ENCODE measurements at regions not wholly inside any gene's neighbourhood (a gene's known extent, or its start where the extent isn't known, plus 50 kb on each side); places are given as distances from the start of the nearest gene placed in this dataset.

- DNase-seq = no peak
- H3K4me1 Mint-ChIP-seq = no peaks in the 10 kb centered on the region
- no peak overlapping the region for H3K4me3 Mint-ChIP-seq
- H3K36me3 Mint-ChIP-seq = no peaks in the 10 kb centered on the region
- CTCF ChIA-PET = no interaction called here
- H3K27ac Mint-ChIP-seq = no peak overlapping the region
- no peaks in the 10 kb centered on the region for H3K27me3 Mint-ChIP-seq
- H3K9me3 Mint-ChIP-seq = no peaks in the 10 kb centered on the region
Measured at GRCh38 chr16:65644821-65645220, 523.0 kb upstream of the CDH11 start.

GRCh38 chr16:65641762-65642289 is 520.0 kb upstream of the CDH11 start:
- H3K36me3 Mint-ChIP-seq = no peaks in the 10 kb centered on the region
- no peak overlapping the region for H3K4me3 Mint-ChIP-seq
- CTCF ChIA-PET = no interaction called here
- H3K9me3 Mint-ChIP-seq = no peaks in the 10 kb centered on the region
- no peak for DNase-seq
- no peak overlapping the region for H3K27ac Mint-ChIP-seq
- no peaks in the 10 kb centered on the region for H3K4me1 Mint-ChIP-seq
- H3K27me3 Mint-ChIP-seq = no peaks in the 10 kb centered on the region

- CTCF ChIA-PET = no interaction called here
- no peak overlapping the region for H3K27ac Mint-ChIP-seq
Measured at GRCh38 chr16:65641049-65641761, 519.3 kb upstream of the CDH11 start.

GRCh38 chr16:65634833-65635232 is 513.0 kb upstream of the CDH11 start:
- no peaks in the 10 kb centered on the region for H3K27me3 Mint-ChIP-seq
- no peak overlapping the region for H3K4me3 Mint-ChIP-seq
- no peaks in the 10 kb centered on the region for H3K4me1 Mint-ChIP-seq
- no peak overlapping the region for H3K27ac Mint-ChIP-seq
- peaks cover 2% of the 10 kb centered on the region for H3K9me3 Mint-ChIP-seq
- no peak for DNase-seq
- CTCF ChIA-PET = no interaction called here
- no peaks in the 10 kb centered on the region for H3K36me3 Mint-ChIP-seq

More at GRCh38 chr16:65641049-65641761, 519.3 kb upstream of the CDH11 start:
- Mint-ChIP-seq H3K9me3 (peaks cover 2% of the 10 kb centered on the region), H3K36me3 (no peaks in the 10 kb centered on the region), H3K27me3 (no peaks in the 10 kb centered on the region), H3K4me3 (no peak overlapping the region), H3K4me1 (no peaks in the 10 kb centered on the region)
- no peak for DNase-seq

- DNase-seq = no peak
- Mint-ChIP-seq H3K27me3 (no peaks in the 10 kb centered on the region), H3K4me3 (no peak overlapping the region), H3K9me3 (peaks cover 2% of the 10 kb centered on the region), H3K27ac (no peak overlapping the region), H3K36me3 (no peaks in the 10 kb centered on the region), H3K4me1 (no peaks in the 10 kb centered on the region)
- CTCF ChIA-PET = no interaction called here
Measured at GRCh38 chr16:65634291-65634690, 512.4 kb upstream of the CDH11 start.

GRCh38 chr16:65624666-65625065 is 502.8 kb upstream of the CDH11 start:
- H3K4me3 Mint-ChIP-seq = no peak overlapping the region
- H3K27me3 Mint-ChIP-seq = no peaks in the 10 kb centered on the region

GRCh38 chr16:65624229-65624628 is 502.4 kb upstream of the CDH11 start:
- no peak overlapping the region for H3K4me3 Mint-ChIP-seq
- H3K4me1 Mint-ChIP-seq = no peaks in the 10 kb centered on the region
- CTCF ChIA-PET = no interaction called here
- no peak for DNase-seq
- no peak overlapping the region for H3K27ac Mint-ChIP-seq
- H3K27me3 Mint-ChIP-seq = no peaks in the 10 kb centered on the region
- H3K9me3 Mint-ChIP-seq = peaks cover 13% of the 10 kb centered on the region
- no peaks in the 10 kb centered on the region for H3K36me3 Mint-ChIP-seq

More at GRCh38 chr16:65624666-65625065, 502.8 kb upstream of the CDH11 start:
- H3K27ac Mint-ChIP-seq = no peak overlapping the region
- CTCF ChIA-PET = no interaction called here
- no peaks in the 10 kb centered on the region for H3K4me1 Mint-ChIP-seq
- no peaks in the 10 kb centered on the region for H3K36me3 Mint-ChIP-seq
- no peak for DNase-seq
- peaks cover 14% of the 10 kb centered on the region for H3K9me3 Mint-ChIP-seq

- no peaks in the 10 kb centered on the region for H3K27me3 Mint-ChIP-seq
- no peak overlapping the region for H3K27ac Mint-ChIP-seq
- DNase-seq = no peak
- no peaks in the 10 kb centered on the region for H3K4me1 Mint-ChIP-seq
- peaks cover 11% of the 10 kb centered on the region for H3K9me3 Mint-ChIP-seq
- H3K4me3 Mint-ChIP-seq = no peak overlapping the region
- CTCF ChIA-PET = no interaction called here
- H3K36me3 Mint-ChIP-seq = no peaks in the 10 kb centered on the region
Measured at GRCh38 chr16:65622871-65623270, 501.0 kb upstream of the CDH11 start.

GRCh38 chr16:65622151-65622550 is 500.3 kb upstream of the CDH11 start:
- CTCF ChIA-PET = no interaction called here
- Mint-ChIP-seq H3K9me3 (peaks cover 8% of the 10 kb centered on the region), H3K27ac (no peak overlapping the region), H3K4me3 (no peak overlapping the region), H3K27me3 (no peaks in the 10 kb centered on the region), H3K36me3 (no peaks in the 10 kb centered on the region), H3K4me1 (no peaks in the 10 kb centered on the region)
- DNase-seq = no peak

GRCh38 chr16:65621640-65622039 is 499.8 kb upstream of the CDH11 start:
- no peak for DNase-seq
- CTCF ChIA-PET = no interaction called here
- Mint-ChIP-seq H3K27me3 (no peaks in the 10 kb centered on the region), H3K4me1 (no peaks in the 10 kb centered on the region), H3K4me3 (no peak overlapping the region), H3K27ac (no peak overlapping the region), H3K36me3 (no peaks in the 10 kb centered on the region), H3K9me3 (peaks cover 8% of the 10 kb centered on the region)

GRCh38 chr16:65619606-65620005 is 497.7 kb upstream of the CDH11 start:
- no peaks in the 10 kb centered on the region for H3K27me3 Mint-ChIP-seq
- H3K9me3 Mint-ChIP-seq = peaks cover 3% of the 10 kb centered on the region
- no peaks in the 10 kb centered on the region for H3K4me1 Mint-ChIP-seq
- H3K36me3 Mint-ChIP-seq = no peaks in the 10 kb centered on the region
- CTCF ChIA-PET = no interaction called here
- no peak for DNase-seq
- no peak overlapping the region for H3K4me3 Mint-ChIP-seq
- no peak overlapping the region for H3K27ac Mint-ChIP-seq

GRCh38 chr16:65618931-65619330 is 497.1 kb upstream of the CDH11 start:
- CTCF ChIA-PET = no interaction called here
- Mint-ChIP-seq H3K27me3 (no peaks in the 10 kb centered on the region), H3K4me3 (no peak overlapping the region), H3K4me1 (no peaks in the 10 kb centered on the region), H3K9me3 (peaks cover 1% of the 10 kb centered on the region), H3K27ac (no peak overlapping the region), H3K36me3 (no peaks in the 10 kb centered on the region)
- no peak for DNase-seq

GRCh38 chr16:65618333-65618732 is 496.5 kb upstream of the CDH11 start:
- Mint-ChIP-seq H3K4me1 (no peaks in the 10 kb centered on the region), H3K36me3 (no peaks in the 10 kb centered on the region), H3K4me3 (no peak overlapping the region), H3K9me3 (peaks cover 1% of the 10 kb centered on the region), H3K27ac (no peak overlapping the region), H3K27me3 (no peaks in the 10 kb centered on the region)
- DNase-seq = no peak
- CTCF ChIA-PET = no interaction called here

- Mint-ChIP-seq H3K36me3 (no peaks in the 10 kb centered on the region), H3K27me3 (no peaks in the 10 kb centered on the region), H3K27ac (no peak overlapping the region), H3K4me1 (no peaks in the 10 kb centered on the region), H3K4me3 (no peak overlapping the region), H3K9me3 (peaks cover 3% of the 10 kb centered on the region)
- no peak for DNase-seq
- CTCF ChIA-PET = no interaction called here
Measured at GRCh38 chr16:65617421-65617820, 495.6 kb upstream of the CDH11 start.

- H3K4me1 Mint-ChIP-seq = no peaks in the 10 kb centered on the region
- H3K27ac Mint-ChIP-seq = no peak overlapping the region
- CTCF ChIA-PET = no interaction called here
- no peak for DNase-seq
- H3K9me3 Mint-ChIP-seq = peaks cover 10% of the 10 kb centered on the region
- H3K36me3 Mint-ChIP-seq = no peaks in the 10 kb centered on the region
- H3K4me3 Mint-ChIP-seq = no peak overlapping the region
- H3K27me3 Mint-ChIP-seq = no peaks in the 10 kb centered on the region
Measured at GRCh38 chr16:65608455-65608854, 486.6 kb upstream of the CDH11 start.

Data from activated naive CD4-positive, alpha-beta T cell treated with anti-CD3 and anti-CD28 coated beads, Interleukin-2, amount 10 ng/mL, durations not matched to agents 7 days and 5 days (primary cell).